Upper lobe of left lung (tissue), 6 donors: ENCODE measurements at regions not wholly inside any gene's neighbourhood (a gene's known extent, or its start where the extent isn't known, plus 50 kb on each side); places are given as distances from the start of the nearest gene placed in this dataset.
A peak's percentile ranks its signal among the peaks of the same experiment; 100 is the strongest.

Experiments used
- ATAC-seq, 2 donors: fragments of 200-7000 bp; cut with Tn5 transposase; one replicate each; pipeline ENCODE4 v1.9.1; 2022; ENCODE audit warnings: mild to moderate bottlenecking in 2 of 2, moderate library complexity in 2 of 2; ENCODE audit not compliant: low FRiP score in 2 of 2
- DNase-seq, 2 donors: peaks; one replicate each; pipeline ENCODE4 v3.0.0-alpha.2; 2019 to 2020
- H3K27ac ChIP-seq, 4 donors: fragments of 200-600 bp; sonication (generic); one replicate each; pipeline ENCODE4 v1.5.1; 2016 to 2019
- H3K27me3 ChIP-seq, 4 donors: fragments of 200-600 bp; sonication (generic); one replicate each; pipeline ENCODE4 v1.5.1; 2017 to 2019
- H3K36me3 ChIP-seq, 4 donors: fragments of 200-600 bp; sonication (generic); one replicate each; pipeline ENCODE4 v1.5.1; 2016 to 2019
- H3K4me1 ChIP-seq, 4 donors: fragments of 200-600 bp; sonication (generic); one replicate each; pipeline ENCODE4 v1.5.1; 2018 to 2019
- H3K4me3 ChIP-seq, 4 donors: fragments of 200-600 bp; sonication (generic); one replicate each; pipeline ENCODE4 v1.5.1; 2017 to 2019; ENCODE audit warnings: mild to moderate bottlenecking in 2 of 4, moderate library complexity in 1 of 4
- H3K9me3 ChIP-seq, 4 donors: fragments of 200-600 bp; sonication (generic); one replicate each; pipeline ENCODE4 v1.5.1; 2018 to 2019
- CTCF ChIP-seq, 6 experiments: fragments of 450-650 bp in 4 of 6; fragments of 200-600 bp in 2 of 6; sonication (generic) in 2 of 6; IDR thresholded peaks; one replicate each; pipeline ENCODE4 v1.5.1; 2016 to 2019; ENCODE audit warnings: antibody characterized with exemption in 6 of 6
- EP300 ChIP-seq, 4 donors: sonication (generic); formaldehyde crosslinking; IDR thresholded peaks; one replicate each; pipeline ENCODE4 v1.5.1; 2017; ENCODE audit warnings: antibody characterized with exemption in 4 of 4, control low read depth in 2 of 4
- POLR2A ChIP-seq, 4 donors: fragments of 450-650 bp; IDR thresholded peaks; one replicate each; pipeline ENCODE4 v1.5.1; 2016 to 2017; ENCODE audit warnings: antibody characterized with exemption in 4 of 4, mild to moderate bottlenecking in 2 of 4
- POLR2AphosphoS5 ChIP-seq, 2 donors: sonication (generic); formaldehyde crosslinking; IDR thresholded peaks; one replicate each; pipeline ENCODE4 v1.5.1; 2017; ENCODE audit warnings: antibody characterized with exemption in 2 of 2
- WGBS, 2 donors: methylation state at CpG; one replicate each; pipeline ENCODE4 v1.1.5; 2017 to 2018; 5-methylcytosine and 5-hydroxymethylcytosine counted together
- donor health status: DM: no; HTN: no; CAD: no; lungs with moderate emphysema.
- donor health status: DM: no; HTN: yes; CAD: no; lungs with severe emphysema.

GRCh38 chr3:193764959-193765358 is 172.0 kb downstream of the OPA1 start:
- Histone ChIP-seq H3K4me3 (no peak overlapping the region), H3K4me1 (peaks cover 0 to 3% (median 0%) of the 10 kb centered on the region in 4 donors), H3K36me3 (no peaks in the 10 kb centered on the region), H3K27me3 (no peaks in the 10 kb centered on the region), H3K9me3 (no peaks in the 10 kb centered on the region), H3K27ac (no peak overlapping the region)
- DNase-seq (peak in 1 of 2 donors; percentile 27), ATAC-seq (no peak)
- TF ChIP-seq POLR2AphosphoS5 (IDR thresholded peaks at IDR 0.05): no peak
- no peak for TF ChIP-seq POLR2A (IDR thresholded peaks at IDR 0.05)
- TF ChIP-seq CTCF (IDR thresholded peaks at IDR 0.05): no peak
- TF ChIP-seq EP300 (IDR thresholded peaks at IDR 0.05): no peak
- WGBS, 2 donors: 90 to 92% methylated on average over 3 to 5 of the region's 5 CpGs

- Histone ChIP-seq H3K36me3 (no peaks in the 10 kb centered on the region), H3K9me3 (no peaks in the 10 kb centered on the region), H3K27me3 (no peaks in the 10 kb centered on the region), H3K4me1 (no peaks in the 10 kb centered on the region), H3K27ac (no peak overlapping the region), H3K4me3 (no peak overlapping the region)
- TF ChIP-seq POLR2AphosphoS5 (IDR thresholded peaks at IDR 0.05) (no peak), POLR2A (IDR thresholded peaks at IDR 0.05) (no peak), CTCF (IDR thresholded peaks at IDR 0.05) (no peak), EP300 (IDR thresholded peaks at IDR 0.05) (no peak)
- peak in 1 of 2 donors; percentile 18 for ATAC-seq
- no peak for DNase-seq
- WGBS, 2 donors: 100% methylated on average over 1 of the region's 1 CpG; no CpG with 5 or more reads in 1 of the 2 donors
These were observed 174.5 kb downstream of the OPA1 start for GRCh38 chr3:193767353-193768069.

DNA sequence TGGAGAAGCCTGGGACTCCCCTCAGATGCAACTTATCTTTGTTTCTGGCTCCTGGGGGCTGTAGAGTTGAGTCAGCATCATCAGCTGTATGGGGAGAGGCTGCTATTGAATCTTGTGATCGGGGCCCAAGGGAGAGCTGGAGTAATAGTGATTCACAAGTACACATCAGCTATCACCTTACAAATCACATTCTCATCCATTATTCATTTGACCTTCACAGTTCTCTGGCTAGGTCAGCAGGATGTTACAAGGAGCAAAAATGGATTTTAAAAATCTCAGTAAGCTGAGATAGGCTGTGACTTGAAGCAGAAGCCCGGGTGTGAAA is 175.0 kb downstream of the OPA1 start:
- TF ChIP-seq EP300 (IDR thresholded peaks at IDR 0.05): no peak
- TF ChIP-seq POLR2AphosphoS5 (IDR thresholded peaks at IDR 0.05): no peak
- no peak for TF ChIP-seq POLR2A (IDR thresholded peaks at IDR 0.05)
- TF ChIP-seq CTCF (IDR thresholded peaks at IDR 0.05): no peak
- 75 to 76% methylated on average over 2 of the region's 2 CpGs for WGBS, 2 donors
- no peak overlapping the region for H3K4me3 ChIP-seq
- peak in 1 of 2 donors; percentile 89 for ATAC-seq
- H3K4me1 ChIP-seq: no peaks in the 10 kb centered on the region
- no peaks in the 10 kb centered on the region for H3K9me3 ChIP-seq
- H3K36me3 ChIP-seq: no peaks in the 10 kb centered on the region
- H3K27ac ChIP-seq: no peak overlapping the region
- no peaks in the 10 kb centered on the region for H3K27me3 ChIP-seq
- no peak for DNase-seq

- WGBS, 2 donors: 84 to 92% methylated on average over 2 of the region's 2 CpGs
- Histone ChIP-seq H3K9me3 (no peaks in the 10 kb centered on the region), H3K4me1 (no peaks in the 10 kb centered on the region), H3K4me3 (no peak overlapping the region), H3K27me3 (no peaks in the 10 kb centered on the region), H3K36me3 (no peaks in the 10 kb centered on the region), H3K27ac (no peak overlapping the region)
- no peak for ATAC-seq
- no peak for DNase-seq
- TF ChIP-seq CTCF (IDR thresholded peaks at IDR 0.05) (no peak), POLR2A (IDR thresholded peaks at IDR 0.05) (no peak), POLR2AphosphoS5 (IDR thresholded peaks at IDR 0.05) (no peak), EP300 (IDR thresholded peaks at IDR 0.05) (no peak)
These were observed 176.4 kb downstream of the OPA1 start for GRCh38 chr3:193769437-193769836.
